HL-60/S4 treated with phorbol 12-myristate 13-acetate at 8.2 ng/mL for 4 days and 3 days (cell line): ENCODE measurements at regions not wholly inside any gene's neighbourhood (a gene's known extent, or its start where the extent isn't known, plus 50 kb on each side); places are given as distances from the start of the nearest gene placed in this dataset.

Experiments
- in situ Hi-C: fragments of 300-500 bp; cut with MboI; formaldehyde crosslinking; loops from 2 replicates; pipeline ENCODE4 v1.15.0; 2022; ENCODE audit warnings: low sequenced_read_pairs

DNA sequence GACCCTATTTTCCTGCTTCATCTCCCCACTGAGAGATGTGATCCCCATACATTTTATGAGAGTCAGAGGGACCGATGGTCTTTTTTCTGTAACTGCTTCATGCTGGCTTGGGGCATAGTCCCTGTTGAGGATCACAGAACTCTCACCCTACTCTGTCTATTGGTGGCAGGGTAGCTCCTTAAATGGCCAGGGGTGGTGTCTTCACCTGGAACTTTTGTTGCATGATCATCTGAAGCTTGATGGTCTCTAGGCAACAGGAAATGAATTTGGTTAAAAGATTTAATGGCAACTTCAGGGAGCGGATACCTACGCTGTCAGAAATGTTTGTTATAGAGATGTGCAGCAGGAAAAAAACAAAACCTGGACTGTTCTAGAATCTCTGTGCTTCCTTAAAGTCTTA is 87.0 kb upstream of the GLIS3 start:
- in situ Hi-C loops = no loop called here

DNA sequence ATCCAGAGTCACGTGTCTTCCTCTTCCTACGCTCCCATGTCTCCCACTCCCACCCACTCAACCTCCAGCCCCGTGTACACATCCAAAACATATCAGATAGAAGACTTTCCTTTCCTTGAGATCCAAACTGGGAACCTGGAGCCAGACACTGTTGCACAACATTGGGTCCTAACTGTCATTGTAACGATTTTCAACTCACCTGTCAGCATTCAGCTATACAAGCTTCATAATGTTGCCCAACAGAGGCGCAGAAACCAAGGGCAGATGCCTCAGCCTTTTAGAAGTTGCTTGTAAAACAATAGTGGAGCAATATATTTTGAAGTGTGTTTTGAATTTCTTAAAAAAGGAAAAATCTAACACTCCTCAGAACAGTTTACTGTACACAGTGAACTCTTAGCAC is 84.9 kb upstream of the GLIS3 start:
- in situ Hi-C loops = no loop called here

DNA sequence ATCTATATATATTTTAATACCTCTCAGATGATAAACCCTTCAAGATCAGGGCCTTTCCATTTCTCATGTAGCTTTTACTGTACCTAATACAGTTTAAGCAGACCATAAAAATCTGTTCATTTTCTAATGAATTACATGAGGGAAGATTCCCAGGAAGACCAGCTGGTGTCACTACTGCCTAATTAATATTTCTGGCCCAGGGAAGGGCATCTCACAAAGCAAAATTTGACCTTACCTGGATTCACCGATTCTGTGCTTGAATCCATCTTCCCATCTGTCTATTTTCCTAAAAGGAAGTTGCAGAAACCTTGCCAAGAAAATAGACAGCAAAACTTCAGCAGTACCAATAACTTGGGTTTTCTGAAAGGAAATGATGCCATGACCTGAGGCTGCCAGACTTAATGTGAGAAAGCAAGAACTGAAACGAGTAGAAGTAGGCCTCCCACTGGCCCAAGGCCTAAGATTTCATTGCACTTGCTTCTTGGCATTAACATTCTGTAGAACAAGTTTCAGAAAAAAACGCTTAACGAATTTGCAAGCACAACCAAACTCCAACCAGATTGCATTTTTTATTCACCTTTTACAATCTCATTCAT is 83.0 kb upstream of the GLIS3 start:
- in situ Hi-C loops = no loop called here

DNA sequence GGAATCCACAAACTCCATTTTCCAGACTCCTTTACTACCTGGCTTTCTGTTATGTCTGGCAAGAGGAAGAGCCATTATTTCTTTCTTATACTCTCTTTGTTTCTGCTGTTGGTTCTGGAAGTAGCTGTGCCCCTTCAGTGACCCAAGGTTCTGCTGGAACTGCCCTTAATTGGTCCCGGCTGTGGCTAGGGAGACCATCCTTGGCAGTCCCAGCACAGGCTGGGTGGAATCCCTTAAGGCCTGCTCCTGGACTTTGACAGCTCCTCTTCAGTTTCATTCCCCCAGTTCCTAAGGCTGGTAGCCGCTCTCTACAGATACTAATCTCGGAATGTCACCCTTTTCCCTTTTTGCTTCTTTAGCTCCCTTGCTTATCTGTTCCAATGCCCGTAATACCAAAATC is 81.9 kb upstream of the GLIS3 start:
- in situ Hi-C loops = no loop called here

DNA sequence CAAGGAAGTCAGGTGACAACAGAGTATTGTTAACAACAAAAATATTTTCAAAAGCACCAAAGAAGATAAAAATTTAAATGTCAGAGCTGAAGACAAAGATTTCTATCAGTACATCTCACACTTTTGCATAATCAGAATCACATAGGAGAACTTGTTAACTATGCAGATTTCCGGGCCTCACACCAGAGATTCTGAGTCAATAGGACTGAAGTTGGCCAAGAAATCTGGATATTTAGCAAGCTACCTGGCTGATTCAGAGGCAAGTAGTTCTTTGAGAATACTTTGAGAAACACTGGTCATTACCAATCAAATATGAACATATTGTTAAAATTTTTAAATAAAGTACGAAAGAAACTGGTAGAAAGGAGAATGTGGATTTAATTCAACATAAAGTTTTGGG is 80.5 kb upstream of the GLIS3 start:
- in situ Hi-C loops = no loop called here

DNA sequence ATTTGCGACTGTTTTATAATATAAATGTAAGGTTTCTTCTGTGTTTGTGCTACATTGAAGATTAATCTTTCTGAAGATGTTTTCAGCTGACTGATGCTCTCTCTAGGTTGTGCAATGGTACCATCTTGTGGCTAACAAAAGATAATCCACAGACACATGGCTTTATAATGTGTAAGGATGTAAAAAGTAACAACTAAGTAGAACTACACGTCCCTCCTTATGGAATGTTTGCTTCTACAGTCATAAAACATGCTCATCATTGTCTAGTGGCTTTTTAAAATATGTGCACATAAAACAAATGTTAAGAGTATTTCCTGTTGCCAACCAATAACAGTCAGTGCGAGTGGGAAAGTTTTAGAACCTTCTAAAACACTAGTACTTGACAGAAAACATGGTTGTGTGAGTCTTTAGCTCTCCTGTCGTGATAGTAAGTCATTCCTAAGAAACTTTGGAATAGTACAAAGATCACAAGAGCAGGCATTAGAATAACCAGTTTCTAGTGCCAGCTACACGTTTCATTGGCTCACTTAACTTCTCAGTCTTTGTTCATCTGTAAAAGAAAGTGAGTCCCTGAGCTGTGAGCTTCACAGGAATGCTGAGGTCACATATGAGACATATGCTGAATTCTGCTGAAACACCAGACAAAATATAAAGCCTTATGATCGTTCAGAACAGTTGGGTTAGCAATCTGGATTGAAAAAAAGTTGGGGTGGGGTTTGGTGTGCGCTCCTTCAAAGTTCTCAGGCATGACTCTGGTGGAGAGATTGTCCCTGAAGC is 75.7 kb upstream of the GLIS3 start:
- in situ Hi-C loops = no loop called here

DNA sequence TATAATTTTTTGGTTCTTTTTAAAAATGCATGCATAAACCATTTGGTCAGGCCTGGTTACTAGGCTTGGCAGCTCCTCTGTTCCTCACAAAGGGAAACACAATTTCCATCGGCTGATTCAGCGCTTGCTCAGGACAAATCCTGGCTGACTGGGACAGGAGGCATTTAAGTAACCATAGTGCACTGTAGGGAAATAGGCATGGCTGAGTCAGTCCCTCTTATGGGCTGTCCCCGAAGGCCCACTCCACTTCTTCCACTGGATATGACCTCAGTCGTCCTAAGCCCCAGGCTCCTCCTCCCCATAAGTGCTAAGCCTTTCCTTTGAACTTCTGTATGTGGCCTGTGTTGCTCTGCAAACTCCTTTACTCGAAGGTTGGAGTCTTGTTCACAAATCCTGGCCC is 71.2 kb upstream of the GLIS3 start:
- in situ Hi-C loops = loop anchor here (25.0 kb wide), 1 partner anchor 634 kb away; no protein-coding TSS in a partner anchor

DNA sequence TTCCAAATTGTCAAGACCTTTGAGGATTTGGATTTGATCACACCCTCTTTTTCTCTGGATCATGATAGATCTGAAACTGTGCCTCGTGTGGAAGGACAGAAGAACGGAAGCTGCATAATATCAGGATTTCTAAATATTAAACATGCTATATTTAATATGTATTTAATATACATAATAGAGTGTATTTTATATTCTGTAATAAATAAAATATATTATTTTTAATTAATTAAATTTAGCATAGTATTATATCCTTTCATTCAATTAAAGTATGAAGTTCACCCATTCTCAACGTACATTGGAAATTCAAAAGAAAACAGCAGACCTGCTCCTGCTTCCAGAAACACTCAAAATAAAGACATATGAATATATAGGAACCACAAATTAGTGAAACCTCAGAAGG is 70.6 kb upstream of the GLIS3 start:
- in situ Hi-C loops = loop anchor here (25.0 kb wide), 1 partner anchor 633 kb away; no protein-coding TSS in a partner anchor

DNA sequence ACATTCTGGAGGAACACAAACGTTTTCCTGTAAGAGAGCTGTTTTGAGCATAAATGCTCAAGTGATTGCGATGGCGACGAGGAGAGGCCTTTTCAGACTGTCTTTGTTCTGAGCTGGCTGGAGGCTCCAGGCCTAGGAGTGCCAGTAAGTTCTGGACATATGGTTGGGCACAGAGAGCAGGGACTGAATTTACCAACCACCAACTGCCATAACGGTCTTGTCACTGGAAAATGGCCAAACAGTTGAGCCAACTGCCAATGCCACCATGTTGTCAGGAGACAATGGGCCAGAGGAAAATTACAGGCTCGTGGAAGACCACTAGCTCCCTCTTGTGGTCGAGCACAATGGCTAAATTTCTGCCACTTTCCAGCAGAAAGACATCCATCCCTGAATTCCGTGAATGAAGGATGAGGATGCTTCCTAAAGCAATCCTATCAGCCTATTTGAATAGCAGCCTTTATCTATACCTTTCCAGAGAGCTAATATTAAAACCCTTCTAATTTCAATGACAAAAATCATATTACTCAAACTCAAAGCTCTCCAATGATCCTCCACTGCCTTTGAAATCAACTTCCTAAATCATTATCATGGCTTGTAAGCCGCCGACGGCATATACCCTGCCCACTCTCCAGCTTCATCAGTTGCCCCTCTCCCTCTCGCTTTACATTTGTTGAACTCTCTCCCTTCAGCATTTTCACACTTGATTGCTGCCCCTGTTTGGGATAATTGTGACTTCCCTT is 66.9 kb upstream of the GLIS3 start:
- in situ Hi-C loops = loop anchor here (25.0 kb wide), 1 partner anchor 629 kb away; no protein-coding TSS in a partner anchor

DNA sequence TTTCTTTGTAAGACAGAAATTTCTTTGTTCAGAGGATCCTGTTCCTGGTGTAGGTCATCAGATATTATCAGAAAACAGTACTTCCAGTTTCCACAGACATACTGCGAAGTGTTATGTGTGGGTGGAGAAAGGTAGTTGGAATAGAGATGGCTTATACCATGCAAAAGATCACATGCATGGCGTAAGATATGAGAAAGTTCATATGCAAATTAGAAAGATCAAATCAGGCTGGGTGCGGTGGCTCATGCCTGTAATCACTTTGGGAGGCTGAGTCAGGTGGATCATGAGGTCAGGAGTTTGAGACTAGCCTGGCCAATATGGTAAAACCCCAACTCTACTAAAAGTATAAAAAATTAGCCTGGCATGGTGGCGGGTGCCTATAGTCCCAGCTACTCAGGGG is 65.2 kb upstream of the GLIS3 start:
- in situ Hi-C loops = loop anchor here (25.0 kb wide), 1 partner anchor 628 kb away; no protein-coding TSS in a partner anchor

DNA sequence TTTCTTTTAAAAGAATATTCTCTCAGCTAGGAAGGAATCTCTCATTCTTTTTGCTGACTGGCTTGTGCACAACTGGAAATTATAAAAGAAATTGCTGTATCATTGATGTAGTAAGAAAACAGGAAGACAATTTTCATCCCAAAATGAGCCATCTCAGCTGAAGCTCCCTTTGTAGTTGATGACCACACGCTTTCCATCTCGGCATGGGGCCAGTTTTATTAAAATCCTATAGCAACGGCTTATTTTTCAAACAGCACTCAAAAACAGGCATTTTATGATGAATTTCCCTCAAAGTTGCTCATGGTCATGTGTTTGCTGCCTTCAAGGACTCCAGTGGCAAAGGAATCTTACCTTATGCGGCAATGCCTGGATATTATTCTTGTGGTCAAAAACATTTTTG is 62.4 kb upstream of the GLIS3 start:
- in situ Hi-C loops = loop anchor here (25.0 kb wide), 1 partner anchor 625 kb away; no protein-coding TSS in a partner anchor

DNA sequence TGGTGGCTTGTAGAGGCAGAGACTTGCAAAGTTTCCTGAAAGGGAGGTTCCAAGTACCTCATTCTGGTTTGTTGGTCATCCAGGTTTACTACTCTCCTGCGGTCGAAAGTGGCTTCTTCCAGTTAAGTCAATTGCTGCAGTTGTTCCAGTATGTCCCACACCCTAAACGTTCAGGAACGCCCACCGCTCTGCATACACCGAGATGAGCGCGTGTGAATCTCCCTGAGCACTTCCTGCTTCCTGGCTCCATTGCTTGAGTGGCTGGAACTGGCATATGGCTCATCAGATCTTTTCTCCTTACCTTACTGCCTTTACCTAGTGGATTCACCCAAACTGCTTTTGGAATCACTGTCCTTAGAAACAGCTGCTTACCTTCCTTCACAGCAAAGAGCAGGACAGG is 59.1 kb upstream of the GLIS3 start:
- in situ Hi-C loops = loop anchor here (25.0 kb wide), 1 partner anchor 622 kb away; no protein-coding TSS in a partner anchor

DNA sequence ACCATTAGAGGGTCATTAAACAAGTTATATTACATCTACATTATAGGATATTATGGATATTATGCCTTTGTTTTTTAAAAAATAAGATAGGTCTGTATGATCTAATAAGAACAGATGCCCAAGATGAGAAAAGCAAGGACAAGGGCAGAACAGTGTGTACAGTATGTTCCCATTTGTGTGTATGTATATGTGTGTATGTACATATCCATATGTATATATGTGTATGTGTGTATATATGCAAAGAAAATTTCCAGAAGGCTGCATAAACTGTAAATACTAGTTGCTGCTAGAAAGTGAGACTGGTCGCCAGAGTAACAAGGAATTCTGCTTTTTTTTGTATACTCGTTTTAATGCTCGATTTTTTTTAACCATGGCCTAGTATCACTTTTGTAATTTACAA is 58.1 kb upstream of the GLIS3 start:
- in situ Hi-C loops = loop anchor here (25.0 kb wide), 1 partner anchor 621 kb away; no protein-coding TSS in a partner anchor

DNA sequence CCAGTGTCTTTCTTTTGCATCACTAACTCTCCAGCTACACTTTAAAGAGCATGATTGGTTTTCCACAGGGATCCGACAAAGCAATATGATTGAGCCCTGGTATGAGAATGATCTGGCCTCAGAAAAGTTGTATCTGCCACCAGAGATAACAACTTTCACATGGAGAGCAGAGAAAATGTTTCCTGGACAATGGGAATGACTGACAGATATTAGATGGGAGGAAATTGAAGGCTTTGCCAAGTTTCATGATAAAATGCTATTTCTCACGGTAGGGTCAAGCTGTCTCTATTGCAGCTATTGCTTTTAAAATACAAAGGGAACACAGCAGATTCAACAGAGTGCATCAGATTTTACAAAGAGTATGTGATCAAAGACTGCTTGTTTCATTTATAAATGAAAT is 56.4 kb upstream of the GLIS3 start:
- in situ Hi-C loops = loop anchor here (25.0 kb wide), 1 partner anchor 619 kb away; no protein-coding TSS in a partner anchor

DNA sequence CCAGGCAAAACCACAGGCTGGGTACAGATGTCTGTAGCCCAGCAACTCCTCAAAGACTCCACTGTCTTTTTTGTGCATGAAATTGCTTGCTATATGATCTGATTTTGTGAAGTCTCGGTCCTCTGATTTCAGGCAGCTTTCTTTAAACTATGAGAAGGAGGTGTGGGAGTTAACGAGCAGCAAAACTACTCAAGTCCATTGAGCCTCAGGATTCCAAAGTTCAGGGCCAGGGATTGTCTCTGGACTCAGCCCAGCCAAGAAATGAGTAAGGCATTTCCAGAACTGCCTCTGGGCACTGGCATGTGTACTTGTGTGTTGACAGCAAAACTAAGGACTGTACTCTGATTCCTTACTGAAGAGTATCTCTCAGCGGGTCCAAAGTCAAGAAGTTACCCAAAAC is 53.4 kb upstream of the GLIS3 start:
- in situ Hi-C loops = loop anchor here (25.0 kb wide), 1 partner anchor 616 kb away; no protein-coding TSS in a partner anchor

DNA sequence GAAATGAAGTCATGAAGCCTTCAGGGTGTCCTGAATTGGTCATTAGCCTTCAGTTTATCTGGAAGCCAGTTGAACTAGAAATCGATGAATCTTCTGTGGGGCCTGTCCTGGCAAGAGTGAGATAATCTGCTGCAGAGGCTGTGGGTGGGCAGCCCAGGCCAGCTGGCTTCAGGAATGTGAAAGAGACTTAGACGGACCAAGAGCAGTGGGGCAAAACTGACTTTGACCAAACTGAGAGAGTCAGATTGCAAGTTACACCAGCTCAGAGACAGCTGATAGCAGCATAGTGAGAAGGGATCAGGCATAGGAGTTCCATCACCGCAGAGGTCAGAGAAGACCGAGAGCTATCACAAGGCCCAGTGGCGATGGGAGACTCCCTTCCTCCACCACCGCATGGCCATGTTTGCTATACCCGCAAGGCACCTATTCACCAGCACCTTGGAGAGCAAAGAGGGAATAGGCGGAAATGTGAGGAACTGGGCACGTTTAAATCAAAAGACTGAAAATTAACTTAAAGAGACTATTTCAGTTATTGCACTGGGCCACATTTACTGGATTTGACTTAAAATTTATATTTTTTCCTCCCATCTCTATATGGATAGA is 50.0 kb upstream of the GLIS3 start:
- in situ Hi-C loops = loop anchor here (25.0 kb wide), 1 partner anchor 613 kb away; no protein-coding TSS in a partner anchor
